Caco-2 (cell line): ENCODE measurements at regions not wholly inside any gene's neighbourhood (a gene's known extent, or its start where the extent isn't known, plus 50 kb on each side); places are given as distances from the start of the nearest gene placed in this dataset.

Experiments
- BruUV-seq: library from RNA; stranded (reverse); fragments of 400-500 nt; replicated peaks from 2 replicates; lab custom pipeline; 2021; lab: Mats Ljungman, UMichigan
- CTCF ChIA-PET: fragments of 300-600 bp; sonication (Branson Sonifier 250); formaldehyde crosslinking; loops from one replicate; lab custom pipeline; 2022; ENCODE audit warnings: antibody characterized with exemption; lab: Charles Lee
- POLR2A ChIA-PET: fragments of 300-600 bp; sonication (Branson Sonifier 250); formaldehyde crosslinking; loops from one replicate; lab custom pipeline; 2022; ENCODE audit warnings: antibody characterized with exemption; lab: Charles Lee
- DNase-seq, 2 experiments: peaks; one replicate each; pipeline versions ENCODE4 v3.0.0 to v3.0.0-alpha.2; 2020 to 2022
- H3K27me3 ChIP-seq: replicated peaks from 2 replicates; pipeline ENCODE4 v1.6.0; 2011; ENCODE audit warnings: low read length; ENCODE audit not compliant: control insufficient read depth, insufficient read depth
- H3K36me3 ChIP-seq: 2 replicates; pipeline ENCODE4 v1.5.1; 2011; ENCODE audit warnings: low read length; ENCODE audit not compliant: control insufficient read depth, insufficient read depth
- H3K4me1 ChIP-seq: fragments of 250-450 bp; sonication (Bioruptor Pico); 2 replicates; pipeline ENCODE4 v1.5.1; 2020; ENCODE audit warnings: mild to moderate bottlenecking
- H3K4me3 ChIP-seq: 2 replicates; pipeline ENCODE4 v1.5.1; 2011; ENCODE audit warnings: low read depth, mild to moderate bottlenecking, control low read depth, low read length
- H3K9me3 ChIP-seq: fragments of 250-450 bp; sonication (Bioruptor Pico); 2 replicates; pipeline ENCODE4 v1.5.1; 2020; ENCODE audit warnings: mild to moderate bottlenecking, moderate library complexity
- H3K27ac Mint-ChIP-seq: one replicate; pipeline ENCODE4 v1.8.0; 2022; ENCODE audit warnings: mixed read lengths; ENCODE audit not compliant: unreplicated experiment
- H3K27me3 Mint-ChIP-seq: one replicate; pipeline ENCODE4 v1.8.0; 2022; ENCODE audit warnings: mixed read lengths; ENCODE audit not compliant: insufficient read depth, unreplicated experiment
- H3K36me3 Mint-ChIP-seq: one replicate; pipeline ENCODE4 v1.8.0; 2022; ENCODE audit warnings: mild to moderate bottlenecking, mixed read lengths; ENCODE audit not compliant: insufficient read depth, unreplicated experiment
- H3K4me1 Mint-ChIP-seq: one replicate; pipeline ENCODE4 v1.8.0; 2022; ENCODE audit warnings: low read depth, mixed read lengths; ENCODE audit not compliant: unreplicated experiment
- H3K4me3 Mint-ChIP-seq: one replicate; pipeline ENCODE4 v1.8.0; 2022; ENCODE audit warnings: mild to moderate bottlenecking, moderate library complexity, mixed read lengths; ENCODE audit not compliant: unreplicated experiment
- H3K9me3 Mint-ChIP-seq: one replicate; pipeline ENCODE4 v1.8.0; 2022; ENCODE audit warnings: mixed read lengths; ENCODE audit not compliant: unreplicated experiment
- CTCF ChIP-seq, 2 experiments: fragments of 200-600 bp in 1 of 2; IDR thresholded peaks; 1 replicate in 1 of 2; 2 replicates in 1 of 2; pipeline versions ENCODE4 v1.5.1 to v1.8.0; 2011 to 2022; ENCODE audit warnings: antibody characterized with exemption in 1 of 2, control low read depth in 1 of 2, inconsistent platforms in 1 of 2, low read depth in 1 of 2, low read length in 1 of 2, mild to moderate bottlenecking in 1 of 2, moderate library complexity in 1 of 2; ENCODE audit not compliant: insufficient read depth in 1 of 2, severe bottlenecking in 1 of 2, unreplicated experiment in 1 of 2
- intact Hi-C: fragments of 100-400 bp; cut with micrococcal nuclease; formaldehyde crosslinking; loops from one replicate; pipeline ENCODE4 v1.10.0; 2022; ENCODE audit not compliant: unreplicated experiment

- POLR2A ChIA-PET: no interaction called here
- Histone ChIP-seq H3K4me3 (no peak overlapping the region), H3K27me3 (no peaks in the 10 kb centered on the region), H3K9me3 (no peaks in the 10 kb centered on the region), H3K36me3 (no peaks in the 10 kb centered on the region), H3K4me1 (peaks cover 29% of the 10 kb centered on the region)
- no TSS peak for BruUV-seq
- peaks cover 27% of the 10 kb centered on the region for H3K9me3 Mint-ChIP-seq
- TF ChIP-seq CTCF (IDR thresholded peaks at IDR 0.05; ENCODE audit: insufficient read depth in 1 of 2, low read depth in 1 of 2, low read length in 1 of 2, severe bottlenecking in 1 of 2, unreplicated experiment in 1 of 2): no peak
- H3K27me3 Mint-ChIP-seq: no peaks in the 10 kb centered on the region
- no peak overlapping the region for H3K4me3 Mint-ChIP-seq
- peak overlapping the region; percentile 55 for H3K27ac Mint-ChIP-seq
- H3K36me3 Mint-ChIP-seq: no peaks in the 10 kb centered on the region
- H3K4me1 Mint-ChIP-seq: peaks cover 23% of the 10 kb centered on the region
- CTCF ChIA-PET: no interaction called here
- DNase-seq: no peak
- intact Hi-C loops: no loop called here
Measured at GRCh38 chr10:36118314-36118713, 476.2 kb upstream of the FZD8 start.

GRCh38 chr10:36117890-36118289, 475.8 kb upstream of the FZD8 start:
- Mint-ChIP-seq H3K4me3 (no peak overlapping the region), H3K4me1 (peaks cover 23% of the 10 kb centered on the region), H3K9me3 (peaks cover 27% of the 10 kb centered on the region), H3K27ac (peak overlapping the region; percentile 55), H3K36me3 (no peaks in the 10 kb centered on the region), H3K27me3 (no peaks in the 10 kb centered on the region)
- Histone ChIP-seq H3K4me3 (no peak overlapping the region), H3K36me3 (no peaks in the 10 kb centered on the region), H3K9me3 (no peaks in the 10 kb centered on the region), H3K27me3 (no peaks in the 10 kb centered on the region), H3K4me1 (peaks cover 29% of the 10 kb centered on the region)
- TF ChIP-seq CTCF (IDR thresholded peaks at IDR 0.05; ENCODE audit: insufficient read depth in 1 of 2, low read depth in 1 of 2, low read length in 1 of 2, severe bottlenecking in 1 of 2, unreplicated experiment in 1 of 2): no peak
- intact Hi-C loops: no loop called here
- DNase-seq: no peak
- ChIA-PET CTCF (no interaction called here), POLR2A (no interaction called here)
- BruUV-seq: no TSS peak

GRCh38 chr10:36117231-36117630, 475.1 kb upstream of the FZD8 start:
- H3K4me1 Mint-ChIP-seq: peaks cover 23% of the 10 kb centered on the region
- no peak for DNase-seq
- CTCF ChIA-PET: no interaction called here
- H3K36me3 Mint-ChIP-seq: no peaks in the 10 kb centered on the region
- H3K4me3 Mint-ChIP-seq: no peak overlapping the region
- TF ChIP-seq CTCF (IDR thresholded peaks at IDR 0.05; ENCODE audit: insufficient read depth in 1 of 2, low read depth in 1 of 2, low read length in 1 of 2, severe bottlenecking in 1 of 2, unreplicated experiment in 1 of 2): no peak
- Histone ChIP-seq H3K27me3 (no peaks in the 10 kb centered on the region), H3K4me1 (peaks cover 29% of the 10 kb centered on the region), H3K4me3 (no peak overlapping the region), H3K36me3 (no peaks in the 10 kb centered on the region), H3K9me3 (no peaks in the 10 kb centered on the region)
- BruUV-seq: no TSS peak
- H3K27me3 Mint-ChIP-seq: no peaks in the 10 kb centered on the region
- H3K27ac Mint-ChIP-seq: no peak overlapping the region
- intact Hi-C loops: no loop called here
- peaks cover 22% of the 10 kb centered on the region for H3K9me3 Mint-ChIP-seq
- POLR2A ChIA-PET: no interaction called here
